WERI-Rb-1 (cell line): ENCODE measurements at regions not wholly inside any gene's neighbourhood (a gene's known extent, or its start where the extent isn't known, plus 50 kb on each side); places are given as distances from the start of the nearest gene placed in this dataset.

Experiments
- DNase-seq: peaks from one replicate; pipeline ENCODE4 v3.0.0-alpha.2; 2020
- H3K27ac ChIP-seq: fragments of 250-450 bp; sonication (Bioruptor Pico); 2 replicates; pipeline ENCODE4 v1.5.1; 2020; ENCODE audit warnings: mild to moderate bottlenecking, moderate library complexity
- H3K27me3 ChIP-seq: fragments of 250-450 bp; sonication (Bioruptor Pico); 2 replicates; pipeline ENCODE4 v1.5.1; 2021; ENCODE audit warnings: mild to moderate bottlenecking, low read depth, moderate library complexity; ENCODE audit not compliant: insufficient read depth, severe bottlenecking
- H3K36me3 ChIP-seq: fragments of 250-450 bp; sonication (Bioruptor Pico); 2 replicates; pipeline ENCODE4 v1.5.1; 2020; ENCODE audit warnings: mild to moderate bottlenecking, moderate library complexity
- H3K4me3 ChIP-seq: 2 replicates; pipeline ENCODE4 v1.5.1; 2011; ENCODE audit warnings: low read depth, mild to moderate bottlenecking, control low read depth, low read length
- H3K9me3 ChIP-seq: fragments of 250-450 bp; sonication (Bioruptor Pico); 2 replicates; pipeline ENCODE4 v1.5.1; 2021; ENCODE audit warnings: mild to moderate bottlenecking, moderate library complexity; ENCODE audit not compliant: severe bottlenecking
- CTCF ChIP-seq: IDR thresholded peaks from 2 replicates; pipeline ENCODE4 v1.5.1; 2011; ENCODE audit warnings: low read depth, mild to moderate bottlenecking, control low read depth, inconsistent platforms, low read length

DNA sequence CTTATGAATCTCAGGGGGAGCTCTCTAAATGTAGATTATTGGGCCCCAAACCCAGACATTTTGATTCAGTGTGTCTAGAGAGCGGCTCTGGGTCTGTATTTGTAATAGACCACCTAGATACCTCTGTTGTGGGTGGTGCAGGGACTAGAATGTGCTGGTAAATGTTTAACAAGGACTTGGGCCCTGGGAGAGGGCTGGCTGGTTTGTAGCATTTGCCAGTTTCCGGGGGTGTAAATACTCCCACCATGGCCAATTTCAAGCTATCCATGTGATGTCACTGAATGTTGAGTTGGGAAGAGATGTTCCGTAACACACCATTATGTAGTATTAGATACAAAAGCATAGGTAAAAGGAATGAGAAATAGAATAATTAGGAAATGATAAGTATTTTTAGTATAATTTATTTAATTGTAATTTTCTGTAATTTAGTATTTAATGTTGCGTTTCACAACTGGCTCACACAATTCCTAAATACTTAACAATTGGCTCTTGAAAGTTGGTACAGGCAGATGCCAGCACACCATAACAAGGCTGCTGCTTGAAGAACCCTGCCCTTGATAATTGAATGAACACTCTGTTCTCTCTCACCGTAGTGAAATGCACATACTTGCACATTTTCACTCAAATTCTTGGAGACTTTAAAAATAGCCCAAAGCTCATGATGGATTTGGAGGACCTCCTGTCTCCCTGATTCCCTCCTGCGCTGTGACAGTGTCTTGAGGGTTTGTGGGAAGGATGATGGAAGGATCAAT is 359.2 kb upstream of the PROK2 start:
- Histone ChIP-seq H3K4me3 (no peak overlapping the region), H3K9me3 (peaks cover 6% of the 10 kb centered on the region), H3K36me3 (no peaks in the 10 kb centered on the region), H3K27ac (no peak overlapping the region), H3K27me3 (no peaks in the 10 kb centered on the region)
- TF ChIP-seq CTCF: no peak
- no peak for DNase-seq

GRCh38 chr3:72143322-72143721 is 358.4 kb upstream of the PROK2 start:
- TF ChIP-seq CTCF: no peak
- Histone ChIP-seq H3K36me3 (no peaks in the 10 kb centered on the region), H3K27me3 (no peaks in the 10 kb centered on the region), H3K27ac (no peak overlapping the region), H3K9me3 (peaks cover under 1% of the 10 kb centered on the region), H3K4me3 (no peak overlapping the region)
- no peak for DNase-seq

- Histone ChIP-seq H3K27ac (no peak overlapping the region), H3K4me3 (no peak overlapping the region), H3K9me3 (no peaks in the 10 kb centered on the region), H3K27me3 (no peaks in the 10 kb centered on the region), H3K36me3 (no peaks in the 10 kb centered on the region)
- no peak for DNase-seq
- no peak for TF ChIP-seq CTCF
Measured at GRCh38 chr3:72142028-72142427, 357.1 kb upstream of the PROK2 start.

DNA sequence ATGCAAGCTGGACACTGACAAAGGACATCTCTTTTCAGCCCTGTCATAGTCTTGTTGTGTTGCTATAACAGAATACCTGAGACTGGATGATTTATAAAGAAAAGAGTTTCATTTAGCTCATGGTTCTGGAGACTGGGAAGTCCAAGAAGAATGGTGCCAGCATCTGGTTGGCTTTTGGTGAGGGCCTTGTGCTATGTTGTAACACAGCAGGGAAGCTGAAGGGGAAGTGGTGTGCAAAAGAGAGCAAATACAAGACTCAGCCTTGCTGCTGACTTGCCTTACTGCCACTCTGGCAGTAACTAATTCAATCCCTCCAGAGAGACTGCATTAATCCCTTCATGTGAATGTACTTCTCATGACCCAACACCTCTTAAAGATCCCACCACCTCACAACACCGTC is 356.3 kb upstream of the PROK2 start:
- no peak overlapping the region for H3K4me3 ChIP-seq

DNA sequence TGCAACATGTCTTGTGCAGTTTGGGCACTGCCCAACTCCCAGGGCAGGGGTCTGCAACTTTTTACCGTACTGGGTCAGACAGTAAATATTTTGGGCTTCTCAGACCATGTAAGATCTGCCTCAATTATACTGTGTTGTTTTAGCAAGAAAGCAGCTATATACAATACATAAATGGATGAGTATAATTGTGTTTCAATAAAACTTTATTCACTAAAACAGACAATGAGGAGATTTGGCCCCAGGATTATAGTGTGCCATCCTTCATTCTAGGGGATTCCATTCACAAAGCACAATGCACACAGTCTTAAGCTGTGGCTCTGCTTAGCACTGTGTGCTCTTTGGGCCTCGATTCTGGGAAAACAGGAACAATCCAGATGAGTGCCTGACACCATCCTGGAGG is 354.4 kb upstream of the PROK2 start:
- no peak for DNase-seq
- Histone ChIP-seq H3K9me3 (no peaks in the 10 kb centered on the region), H3K36me3 (no peaks in the 10 kb centered on the region), H3K4me3 (no peak overlapping the region), H3K27ac (no peak overlapping the region), H3K27me3 (no peaks in the 10 kb centered on the region)
- no peak for TF ChIP-seq CTCF

More for the DNA sequence above, 356.3 kb upstream of the PROK2 start:
- Histone ChIP-seq H3K36me3 (no peaks in the 10 kb centered on the region), H3K27me3 (no peaks in the 10 kb centered on the region), H3K9me3 (no peaks in the 10 kb centered on the region), H3K27ac (no peak overlapping the region)
- no peak for TF ChIP-seq CTCF
- no peak for DNase-seq
